ENCODE measurements at regions not wholly inside any gene's neighbourhood (a gene's known extent, or its start where the extent isn't known, plus 50 kb on each side); places are given as distances from the start of the nearest gene placed in this dataset.

GRCh38 chr5:57832875-57833274 lies 350.3 kb upstream of the ACTBL2 start (continued):
- no peak for TF ChIP-seq CTCF (IDR thresholded peaks at IDR 0.05; ENCODE audit: control extremely low read depth in 1 of 3, insufficient read depth in 1 of 3, low read depth in 1 of 3, low read length in 3 of 3)

Data from H1 (cell line).